SK-N-SH treated with all-trans-retinoic acid at 6 μM for 48 hours (cell line): ENCODE measurements at regions not wholly inside any gene's neighbourhood (a gene's known extent, or its start where the extent isn't known, plus 50 kb on each side); places are given as distances from the start of the nearest gene placed in this dataset.

Experiments used
- ATAC-seq: fragments of 200-7000 bp; cut with Tn5 transposase; 3 replicates; pipeline ENCODE4 v1.9.1; 2020; ENCODE audit warnings: mild to moderate bottlenecking, moderate library complexity
- ARNTL ChIP-seq: fragments of 450-650 bp; formaldehyde crosslinking; IDR thresholded peaks from 2 replicates; pipeline ENCODE4 v1.5.0; 2020; ENCODE audit warnings: low read depth, mild to moderate bottlenecking, moderate library complexity, borderline replicate concordance
- CSDC2 ChIP-seq: fragments of 250-450 bp; sonication (Bioruptor Pico); IDR thresholded peaks from 2 replicates; pipeline ENCODE4 v1.5.0; 2020; ENCODE audit warnings: mild to moderate bottlenecking, moderate library complexity
- CSRNP3 ChIP-seq: fragments of 250-450 bp; sonication (Bioruptor Pico); IDR thresholded peaks from 2 replicates; pipeline ENCODE4 v1.5.1; 2021; ENCODE audit warnings: mild to moderate bottlenecking, moderate library complexity
- ESRRG ChIP-seq: fragments of 250-450 bp; sonication (Bioruptor Pico); IDR thresholded peaks from 2 replicates; pipeline ENCODE4 v1.6.1; 2021; ENCODE audit warnings: mild to moderate bottlenecking
- ISL1 ChIP-seq: fragments of 250-450 bp; sonication (Bioruptor Pico); IDR thresholded peaks from 2 replicates; pipeline ENCODE4 v2.1.2; 2022; ENCODE audit warnings: mild to moderate bottlenecking, moderate library complexity
- OSR1 ChIP-seq: fragments of 250-450 bp; sonication (Bioruptor Pico); IDR thresholded peaks from 2 replicates; pipeline ENCODE4 v1.8.0; 2022; ENCODE audit warnings: moderate library complexity, mild to moderate bottlenecking, inconsistent platforms
- PPARA ChIP-seq: fragments of 250-450 bp; sonication (Bioruptor Pico); IDR thresholded peaks from 2 replicates; pipeline ENCODE4 v1.5.0; 2020; ENCODE audit warnings: mild to moderate bottlenecking, borderline replicate concordance
- RARB ChIP-seq: fragments of 250-450 bp; sonication (Bioruptor Pico); IDR thresholded peaks from 2 replicates; pipeline ENCODE4 v1.8.0; 2021; ENCODE audit warnings: mild to moderate bottlenecking, moderate library complexity
- SNAI2 ChIP-seq: fragments of 250-450 bp; sonication (Bioruptor Pico); IDR thresholded peaks from 2 replicates; pipeline ENCODE4 v1.5.0; 2020; ENCODE audit warnings: mild to moderate bottlenecking, moderate library complexity
- TCF4 ChIP-seq: fragments of 250-450 bp; sonication (Bioruptor Pico); IDR thresholded peaks from 2 replicates; pipeline ENCODE4 v1.8.0; 2021; ENCODE audit warnings: mild to moderate bottlenecking, moderate library complexity, borderline replicate concordance
- TOX ChIP-seq: fragments of 250-450 bp; sonication (Bioruptor Pico); IDR thresholded peaks from 2 replicates; pipeline ENCODE4 v1.8.0; 2021; ENCODE audit warnings: mild to moderate bottlenecking, moderate library complexity, borderline replicate concordance
- TSHZ2 ChIP-seq: fragments of 250-450 bp; sonication (Bioruptor Pico); IDR thresholded peaks from 2 replicates; pipeline ENCODE4 v1.5.0; 2020; ENCODE audit warnings: mild to moderate bottlenecking, moderate library complexity
- ZC3H10 ChIP-seq: fragments of 250-450 bp; sonication (Bioruptor Pico); IDR thresholded peaks from 2 replicates; pipeline ENCODE4 v1.5.1; 2021; ENCODE audit warnings: mild to moderate bottlenecking, moderate library complexity
- ZFP30 ChIP-seq: fragments of 450-650 bp; formaldehyde crosslinking; IDR thresholded peaks from 2 replicates; pipeline ENCODE4 v1.5.0; 2022; ENCODE audit warnings: mild to moderate bottlenecking, moderate library complexity
- ZNF565 ChIP-seq: fragments of 450-650 bp; formaldehyde crosslinking; conservative IDR thresholded peaks from 2 replicates; pipeline ENCODE4 v1.5.0; 2020; ENCODE audit warnings: low read depth, mild to moderate bottlenecking, moderate library complexity
- ZNF70 ChIP-seq: fragments of 450-650 bp; formaldehyde crosslinking; IDR thresholded peaks from 2 replicates; pipeline ENCODE4 v1.5.0; 2020; ENCODE audit warnings: mild to moderate bottlenecking, moderate library complexity
- ZNF8 ChIP-seq: fragments of 450-650 bp; formaldehyde crosslinking; IDR thresholded peaks from 2 replicates; pipeline ENCODE4 v1.5.0; 2020; ENCODE audit warnings: mild to moderate bottlenecking, moderate library complexity
- TF ChIP-seq, protein P1 (sequence below): fragments of 250-450 bp; sonication (Bioruptor Pico); IDR thresholded peaks from 2 replicates; pipeline ENCODE4 v1.8.0; 2021; ENCODE audit warnings: low read depth, mild to moderate bottlenecking, moderate library complexity, borderline replicate concordance
- TF ChIP-seq, protein P2 (sequence below): fragments of 250-450 bp; sonication (Bioruptor Pico); IDR thresholded peaks from 2 replicates; pipeline ENCODE4 v1.5.1; 2020; ENCODE audit warnings: low read depth, mild to moderate bottlenecking, moderate library complexity
- TF ChIP-seq, protein P3 (sequence below): fragments of 250-450 bp; sonication (Bioruptor Pico); IDR thresholded peaks from 2 replicates; pipeline ENCODE4 v1.8.0; 2020; ENCODE audit warnings: mild to moderate bottlenecking, moderate library complexity, borderline replicate concordance

DNA sequence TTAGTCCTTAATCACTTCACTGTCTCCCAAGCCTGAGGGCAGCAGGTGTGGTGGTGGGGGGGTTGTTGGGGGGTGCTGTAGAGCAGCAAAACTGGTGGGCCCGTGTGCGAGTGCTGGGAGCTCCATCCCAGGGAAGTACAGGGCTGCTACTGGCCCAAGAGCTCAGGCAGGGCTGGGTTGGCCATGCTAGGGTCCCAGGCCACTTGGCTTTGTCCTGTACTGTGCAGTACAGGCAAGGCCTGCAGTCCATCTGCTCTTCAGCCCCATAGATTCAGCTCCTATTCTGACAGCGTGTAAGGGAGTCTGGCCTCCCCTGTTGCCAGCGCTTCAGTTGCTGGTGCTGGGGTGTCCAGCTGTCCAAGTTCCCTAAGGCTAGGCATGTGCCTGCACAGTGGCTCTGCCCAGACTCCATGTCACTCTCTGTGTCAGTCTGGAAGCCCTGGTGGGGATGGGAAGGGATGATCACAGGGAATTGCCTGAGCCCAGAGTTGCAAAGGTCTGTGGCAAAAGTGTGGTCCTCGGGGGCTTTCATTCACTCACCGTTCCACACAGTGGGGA lies 1261.7 kb downstream of the EFNB2 start:
- no peak; the same call in 2 of the 3 replicates for ATAC-seq
- TF ChIP-seq ZC3H10 (CRISPR knock-in tag) (no peak), ZFP30 (CRISPR knock-in tag) (no peak), ISL1 (CRISPR knock-in tag) (no peak), ZNF70 (CRISPR knock-in tag) (no peak), ZNF8 (no peak), ZNF565 (CRISPR knock-in tag) (no peak), ARNTL (CRISPR knock-in tag) (no peak), SNAI2 (CRISPR knock-in tag) (no peak), ESRRG (no peak), TCF4 (CRISPR knock-in tag) (no peak), RARB (CRISPR knock-in tag) (no peak), CSRNP3 (no peak), TOX (no peak), OSR1 (no peak)
- TF ChIP-seq, protein P1, sequence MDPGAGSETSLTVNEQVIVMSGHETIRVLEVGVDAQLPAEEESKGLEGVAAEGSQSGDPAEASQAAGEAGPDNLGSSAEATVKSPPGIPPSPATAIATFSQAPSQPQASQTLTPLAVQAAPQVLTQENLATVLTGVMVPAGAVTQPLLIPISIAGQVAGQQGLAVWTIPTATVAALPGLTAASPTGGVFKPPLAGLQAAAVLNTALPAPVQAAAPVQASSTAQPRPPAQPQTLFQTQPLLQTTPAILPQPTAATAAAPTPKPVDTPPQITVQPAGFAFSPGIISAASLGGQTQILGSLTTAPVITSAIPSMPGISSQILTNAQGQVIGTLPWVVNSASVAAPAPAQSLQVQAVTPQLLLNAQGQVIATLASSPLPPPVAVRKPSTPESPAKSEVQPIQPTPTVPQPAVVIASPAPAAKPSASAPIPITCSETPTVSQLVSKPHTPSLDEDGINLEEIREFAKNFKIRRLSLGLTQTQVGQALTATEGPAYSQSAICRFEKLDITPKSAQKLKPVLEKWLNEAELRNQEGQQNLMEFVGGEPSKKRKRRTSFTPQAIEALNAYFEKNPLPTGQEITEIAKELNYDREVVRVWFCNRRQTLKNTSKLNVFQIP (CRISPR knock-in tag): no peak
- TF ChIP-seq, protein P2, sequence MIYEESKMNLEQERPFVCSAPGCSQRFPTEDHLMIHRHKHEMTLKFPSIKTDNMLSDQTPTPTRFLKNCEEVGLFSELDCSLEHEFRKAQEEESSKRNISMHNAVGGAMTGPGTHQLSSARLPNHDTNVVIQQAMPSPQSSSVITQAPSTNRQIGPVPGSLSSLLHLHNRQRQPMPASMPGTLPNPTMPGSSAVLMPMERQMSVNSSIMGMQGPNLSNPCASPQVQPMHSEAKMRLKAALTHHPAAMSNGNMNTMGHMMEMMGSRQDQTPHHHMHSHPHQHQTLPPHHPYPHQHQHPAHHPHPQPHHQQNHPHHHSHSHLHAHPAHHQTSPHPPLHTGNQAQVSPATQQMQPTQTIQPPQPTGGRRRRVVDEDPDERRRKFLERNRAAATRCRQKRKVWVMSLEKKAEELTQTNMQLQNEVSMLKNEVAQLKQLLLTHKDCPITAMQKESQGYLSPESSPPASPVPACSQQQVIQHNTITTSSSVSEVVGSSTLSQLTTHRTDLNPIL (CRISPR knock-in tag): no peak

DNA sequence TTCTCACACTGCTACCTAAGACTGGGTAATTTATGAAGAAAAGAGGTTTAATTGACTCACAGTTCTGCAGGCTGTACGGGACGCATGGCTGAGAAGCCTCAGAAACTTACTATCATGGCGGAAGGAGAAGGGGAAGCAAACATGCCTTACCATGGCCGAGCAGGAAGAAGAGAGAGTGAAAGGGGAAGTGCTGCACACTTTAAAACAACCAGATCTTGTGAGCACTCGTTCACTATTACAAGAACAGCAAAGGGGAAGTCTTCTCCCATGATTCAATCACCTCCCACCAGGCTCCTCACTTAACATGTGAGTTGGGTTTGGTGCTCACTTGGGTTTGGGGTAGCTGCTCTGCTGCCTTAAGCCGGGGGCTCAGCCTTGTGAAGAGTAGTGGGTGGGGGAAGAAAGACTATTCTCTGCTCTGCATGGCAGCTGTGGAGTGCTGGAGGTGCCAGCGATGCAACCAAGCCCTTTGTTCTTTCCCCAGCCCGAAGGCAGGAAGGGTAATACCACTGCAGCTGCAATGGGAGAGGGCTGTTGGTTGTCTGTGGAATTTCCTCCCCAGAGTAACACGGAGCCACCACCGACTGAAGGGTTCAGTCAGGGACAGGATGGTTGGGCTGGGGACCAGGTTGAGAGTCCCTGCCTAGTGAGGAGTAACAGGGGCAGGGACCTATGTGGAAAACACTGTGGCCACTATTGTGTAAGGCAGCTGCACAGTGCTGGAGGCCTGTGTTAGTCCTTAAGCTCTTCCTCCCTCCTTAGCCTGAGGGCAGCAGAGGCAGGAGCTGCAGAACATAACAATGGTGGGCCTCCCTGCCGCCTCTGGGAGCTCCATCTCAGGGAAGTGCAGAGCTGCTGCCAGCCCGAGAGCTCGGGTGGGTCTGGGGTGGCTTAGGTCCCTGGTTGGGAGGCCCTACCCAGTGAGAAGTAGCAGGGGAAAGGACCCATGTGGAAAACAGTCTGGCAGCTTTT lies 1262.5 kb downstream of the EFNB2 start:
- TF ChIP-seq ZNF8 (no peak), ARNTL (CRISPR knock-in tag) (no peak), ZNF70 (CRISPR knock-in tag) (no peak), PPARA (CRISPR knock-in tag) (no peak), TOX (no peak), OSR1 (no peak), ZNF565 (CRISPR knock-in tag) (no peak), CSDC2 (CRISPR knock-in tag) (no peak), TSHZ2 (CRISPR knock-in tag) (no peak)
- no peak for ATAC-seq

DNA sequence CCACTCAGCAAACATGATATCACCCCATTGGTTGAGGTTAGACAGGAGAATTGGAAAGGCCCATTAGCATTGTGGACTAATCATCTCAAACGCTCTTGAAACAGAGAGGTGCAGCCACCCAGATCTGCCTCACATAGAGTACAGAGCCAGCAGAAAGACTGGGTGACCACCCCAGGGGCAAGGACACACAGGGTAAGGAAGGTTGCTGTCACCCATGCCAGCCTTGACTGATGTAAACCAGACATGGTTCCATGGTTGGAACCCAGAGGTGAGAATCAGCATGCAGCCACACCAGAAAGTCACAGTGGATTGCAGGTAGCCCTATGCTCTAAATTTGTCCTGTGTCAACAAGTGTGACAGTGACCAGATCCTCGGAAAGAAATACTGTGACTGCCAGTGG lies 1268.8 kb downstream of the EFNB2 start:
- TF ChIP-seq, protein P3, sequence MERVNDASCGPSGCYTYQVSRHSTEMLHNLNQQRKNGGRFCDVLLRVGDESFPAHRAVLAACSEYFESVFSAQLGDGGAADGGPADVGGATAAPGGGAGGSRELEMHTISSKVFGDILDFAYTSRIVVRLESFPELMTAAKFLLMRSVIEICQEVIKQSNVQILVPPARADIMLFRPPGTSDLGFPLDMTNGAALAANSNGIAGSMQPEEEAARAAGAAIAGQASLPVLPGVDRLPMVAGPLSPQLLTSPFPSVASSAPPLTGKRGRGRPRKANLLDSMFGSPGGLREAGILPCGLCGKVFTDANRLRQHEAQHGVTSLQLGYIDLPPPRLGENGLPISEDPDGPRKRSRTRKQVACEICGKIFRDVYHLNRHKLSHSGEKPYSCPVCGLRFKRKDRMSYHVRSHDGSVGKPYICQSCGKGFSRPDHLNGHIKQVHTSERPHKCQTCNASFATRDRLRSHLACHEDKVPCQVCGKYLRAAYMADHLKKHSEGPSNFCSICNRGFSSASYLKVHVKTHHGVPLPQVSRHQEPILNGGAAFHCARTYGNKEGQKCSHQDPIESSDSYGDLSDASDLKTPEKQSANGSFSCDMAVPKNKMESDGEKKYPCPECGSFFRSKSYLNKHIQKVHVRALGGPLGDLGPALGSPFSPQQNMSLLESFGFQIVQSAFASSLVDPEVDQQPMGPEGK (CRISPR knock-in tag): no peak
- no peak for TF ChIP-seq ISL1 (CRISPR knock-in tag)
- no peak for TF ChIP-seq ZC3H10 (CRISPR knock-in tag)
- ATAC-seq: no peak
